Embryonic facial prominence (tissue), 1 donor: ENCODE measurements at regions not wholly inside any gene's neighbourhood (a gene's known extent, or its start where the extent isn't known, plus 50 kb on each side); places are given as distances from the start of the nearest gene placed in this dataset.
"Not testable (repeated sequence)": the region's sequence is repeated elsewhere in the genome, so short reads cannot be mapped to it uniquely, and the experiment has no call there.

ENCODE experiments used
- DNase-seq: peaks from one replicate; pipeline ENCODE4 v3.0.0-alpha.2; 2016; ENCODE audit errors: extremely low spot score

- no peak for DNase-seq
These were observed 1147.3 kb upstream of the GOT2 start for GRCh38 chr16:59881376-59881775.

DNA sequence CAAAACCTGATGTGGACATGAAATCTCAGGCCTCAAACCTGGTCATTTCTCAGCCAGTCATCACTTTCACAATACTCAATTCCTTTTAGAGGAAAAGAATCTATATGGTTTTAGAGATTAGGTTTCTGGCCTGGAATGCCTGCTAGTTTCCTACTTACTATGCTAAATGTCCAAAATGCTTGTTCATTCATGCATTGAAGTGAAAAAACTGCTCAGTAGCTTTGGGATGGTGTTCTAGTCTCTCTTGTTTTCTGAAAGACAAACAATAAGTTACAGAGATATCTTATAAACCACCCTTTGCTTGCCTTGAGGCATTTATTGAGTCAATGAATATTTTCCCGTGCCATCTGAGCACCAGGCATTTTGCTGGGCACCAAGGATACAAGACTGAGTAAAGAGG is 1146.5 kb upstream of the GOT2 start:
- no peak for DNase-seq

GRCh38 chr16:59878999-59879398 is 1144.9 kb upstream of the GOT2 start:
- DNase-seq: no peak

DNA sequence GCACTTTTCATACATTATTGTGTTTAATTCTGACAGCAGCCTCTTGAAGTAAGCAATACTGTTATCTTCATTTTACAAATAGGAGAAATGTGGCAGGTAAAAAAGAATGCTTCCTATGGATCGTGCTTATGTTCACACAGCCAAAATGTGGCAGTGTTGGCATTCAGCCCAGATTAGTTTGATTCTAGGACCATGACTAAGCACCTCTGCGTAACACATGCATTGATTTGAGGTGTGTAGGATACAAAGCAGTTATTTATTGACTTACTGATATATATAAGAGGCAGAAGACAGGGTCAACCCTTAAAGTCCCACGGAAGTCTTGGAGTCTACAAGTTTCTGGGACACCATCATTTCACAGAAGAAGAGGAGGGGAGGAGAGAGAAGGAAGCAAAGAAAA is 1144.4 kb upstream of the GOT2 start:
- no peak for DNase-seq

DNA sequence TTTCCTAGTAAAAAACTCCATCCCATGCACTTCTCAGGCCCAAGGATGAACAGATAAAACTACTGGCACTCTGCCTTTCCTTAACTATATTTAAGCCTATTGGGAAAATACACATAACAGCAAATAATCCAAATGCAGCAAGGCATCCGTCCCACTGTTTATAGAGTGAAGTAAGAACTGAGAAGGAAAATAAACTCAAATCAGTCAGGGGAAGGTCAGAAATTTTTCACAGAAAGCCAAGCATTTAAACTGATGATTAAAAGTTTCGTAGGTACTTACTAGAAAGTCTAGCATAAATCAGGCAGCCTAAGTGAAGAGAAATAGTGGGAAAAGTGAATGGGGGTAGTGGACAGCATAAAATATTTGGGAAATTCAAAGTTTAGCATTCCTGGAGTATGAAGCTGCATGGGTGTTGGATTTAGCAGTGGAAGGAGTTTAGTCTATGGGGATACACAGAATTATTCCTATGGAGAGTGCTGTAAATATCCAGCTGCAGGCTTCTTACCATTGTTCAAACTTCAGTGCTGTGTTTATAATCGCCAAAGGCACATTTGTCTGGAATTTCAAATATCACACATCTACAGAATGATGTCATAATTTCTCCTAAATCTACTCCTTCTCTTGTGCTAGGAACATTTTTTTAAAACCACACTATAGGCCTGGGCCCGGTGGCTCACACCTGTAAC is 1131.0 kb upstream of the GOT2 start:
- no peak for DNase-seq

DNA sequence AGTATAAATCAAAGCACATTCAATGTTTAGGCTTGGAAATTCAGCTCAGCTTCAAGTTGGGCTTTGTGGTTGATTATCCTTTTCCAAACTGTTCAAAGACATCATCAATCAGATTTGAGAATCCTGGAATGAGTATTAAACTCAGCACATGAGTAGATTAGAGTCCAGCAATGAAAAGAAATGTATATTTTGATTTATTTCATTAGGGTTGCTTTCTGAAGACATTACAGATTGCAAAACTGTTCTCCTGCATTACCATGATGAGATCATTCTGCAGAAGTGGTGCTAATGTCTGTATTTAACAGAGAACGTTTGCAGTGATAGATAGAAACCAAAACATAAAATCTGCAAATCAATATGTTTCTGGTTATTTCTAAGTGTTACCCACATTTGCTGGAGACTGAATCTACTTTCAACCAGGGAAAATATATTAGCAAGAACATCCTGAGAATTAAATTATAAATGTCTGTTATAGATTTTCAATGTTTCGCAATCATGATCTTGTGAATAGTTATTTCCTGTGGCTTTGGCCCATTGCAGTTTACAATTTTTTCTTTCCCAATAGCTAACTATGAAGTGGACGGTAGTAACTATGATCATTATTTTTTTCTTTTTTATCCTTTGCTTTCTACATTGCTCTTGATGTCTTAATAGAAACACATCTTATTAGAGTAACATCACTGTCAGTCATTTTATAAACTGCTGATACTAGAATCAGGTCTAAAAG is 1125.7 kb upstream of the GOT2 start:
- no peak for DNase-seq

- no peak for DNase-seq
These were observed 1120.8 kb upstream of the GOT2 start for GRCh38 chr16:59854846-59855439.

DNA sequence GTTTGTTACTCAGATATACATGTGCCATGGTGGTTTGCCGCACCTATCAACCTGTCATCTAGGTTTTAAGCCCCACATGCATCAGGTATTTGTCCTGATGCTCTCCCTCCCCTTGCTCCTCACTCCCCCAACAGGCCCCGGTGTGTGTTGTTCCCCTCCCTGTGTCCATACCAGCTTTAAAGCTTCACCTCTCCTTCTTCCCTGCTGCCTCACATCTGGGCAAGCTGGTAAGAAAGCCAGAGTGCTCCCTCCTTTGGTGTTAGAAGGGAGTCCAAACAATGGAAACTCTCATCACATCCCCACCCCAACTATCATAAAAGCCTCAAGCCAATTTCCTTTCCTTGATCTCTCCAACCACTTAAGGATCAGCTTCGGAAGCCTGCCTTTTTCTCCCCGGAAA is 1115.6 kb upstream of the GOT2 start:
- DNase-seq: no peak

- peak; percentile 31 for DNase-seq
These were observed 1114.2 kb upstream of the GOT2 start for GRCh38 chr16:59848296-59848695.

- no peak for DNase-seq
These were observed 1106.1 kb upstream of the GOT2 start for GRCh38 chr16:59840169-59840568.

DNA sequence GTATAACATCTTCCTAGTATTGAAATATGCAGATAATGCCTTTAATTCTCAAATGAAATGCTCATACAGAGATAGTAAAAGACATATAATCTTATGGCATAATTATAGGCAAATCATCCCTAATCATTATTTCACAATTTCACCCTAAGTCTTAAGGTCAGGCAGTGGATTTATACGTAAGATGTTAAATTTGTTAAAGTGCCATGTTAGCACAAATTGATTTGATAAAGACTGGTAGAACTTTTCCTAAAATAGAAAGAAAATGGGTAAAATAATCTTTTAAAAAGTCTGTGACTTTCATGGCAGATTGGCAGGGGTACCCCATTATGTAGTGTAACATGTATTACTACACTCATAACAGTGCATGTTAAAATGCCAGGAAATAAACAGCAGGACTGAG is 1092.7 kb upstream of the GOT2 start:
- DNase-seq: no peak

- DNase-seq: not testable (repeated sequence)
These were observed 1075.4 kb upstream of the GOT2 start for GRCh38 chr16:59809488-59809887.

- DNase-seq: no peak
These were observed 1049.1 kb upstream of the GOT2 start for GRCh38 chr16:59783191-59783590.

DNA sequence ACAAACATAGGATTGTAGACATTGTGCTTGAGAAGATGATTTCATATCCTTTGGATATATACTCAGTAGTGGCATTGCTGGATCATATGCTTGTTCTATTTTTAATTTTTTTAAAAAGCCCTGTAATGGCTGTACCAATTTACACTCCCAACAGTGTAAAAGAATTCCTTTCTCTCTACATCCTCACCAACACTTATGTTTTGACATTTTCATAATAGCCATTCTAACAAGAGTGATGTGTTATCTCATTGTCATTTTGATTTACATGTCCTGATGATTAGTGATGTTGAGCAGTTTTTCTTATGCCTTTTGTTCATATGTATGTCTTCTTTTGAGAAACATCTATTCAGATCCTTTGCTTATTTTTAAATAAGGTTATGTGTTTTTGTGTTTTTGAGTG is 1039.2 kb upstream of the GOT2 start:
- DNase-seq: no peak

DNA sequence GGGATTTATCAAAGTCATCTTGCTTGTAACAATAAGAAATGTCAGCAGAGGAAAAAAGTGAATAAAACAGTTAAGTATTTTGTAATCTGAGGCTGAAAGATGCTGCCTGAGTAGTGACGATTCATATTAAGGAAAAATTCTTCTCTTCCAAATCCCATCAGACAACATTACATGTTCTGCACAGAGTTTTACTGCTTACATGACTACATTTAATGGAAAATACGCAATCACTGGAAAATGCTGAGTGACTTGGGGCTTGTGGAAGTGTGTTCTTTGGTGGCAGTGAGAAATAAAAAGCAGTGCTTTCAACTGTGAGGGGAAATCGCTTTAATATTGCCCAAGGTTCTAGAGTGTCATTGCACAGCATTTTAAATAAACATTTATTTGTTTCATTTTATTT is 1025.2 kb upstream of the GOT2 start:
- DNase-seq: no peak

- no peak for DNase-seq
These were observed 1024.7 kb upstream of the GOT2 start for GRCh38 chr16:59758848-59759247.

DNA sequence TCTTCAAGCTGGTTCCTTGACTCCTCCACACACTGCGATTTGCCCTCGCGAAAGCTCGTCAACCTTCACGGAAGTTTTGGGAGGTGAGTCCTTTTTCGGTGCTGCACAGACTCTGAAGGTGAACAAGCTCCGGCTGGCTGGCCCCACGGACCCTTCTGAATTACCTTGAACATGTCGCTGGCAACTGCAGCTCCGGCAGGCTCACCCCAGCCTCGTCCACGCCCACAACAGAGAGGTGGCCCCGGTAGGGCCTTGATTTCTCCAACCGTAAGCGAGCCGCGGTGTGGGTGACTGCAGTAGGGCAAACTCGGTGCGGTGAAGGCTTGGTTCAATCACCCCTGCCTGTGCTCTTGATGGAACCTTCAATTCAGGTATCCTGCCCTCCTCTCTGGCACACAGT is 1020.7 kb upstream of the GOT2 start:
- DNase-seq: no peak

DNA sequence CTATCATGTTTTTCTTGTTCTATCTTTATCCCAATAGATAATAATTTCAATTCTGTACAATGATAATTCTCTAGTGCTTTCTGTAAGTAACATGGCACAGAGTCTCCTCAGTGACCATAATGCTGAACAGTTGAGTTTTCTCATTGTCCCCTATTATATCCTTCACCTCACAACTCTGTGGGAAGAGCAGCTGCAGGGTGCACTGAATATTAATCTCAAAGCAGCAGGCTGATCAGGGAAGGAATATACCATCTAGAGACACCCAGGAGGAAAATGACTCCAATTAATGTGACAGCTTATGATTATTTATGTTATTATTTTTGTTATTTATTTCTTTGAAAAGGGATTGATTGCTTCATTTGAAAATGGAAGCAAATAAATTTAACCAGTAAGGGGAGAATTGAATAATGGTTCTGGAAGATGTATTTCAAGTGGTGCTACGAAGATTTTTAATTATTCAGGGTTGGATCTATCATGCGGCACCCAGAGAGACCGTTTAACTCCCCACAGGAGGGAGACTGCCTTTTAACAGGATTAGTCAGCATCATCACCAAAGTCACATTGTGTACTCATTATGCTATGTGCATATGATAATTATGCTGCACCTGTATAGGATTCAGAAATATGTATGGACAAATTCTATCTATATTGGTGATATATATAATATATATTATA is 1015.7 kb upstream of the GOT2 start:
- DNase-seq: no peak

- DNase-seq: no peak
These were observed 1014.4 kb upstream of the GOT2 start for GRCh38 chr16:59748531-59748930.

DNA sequence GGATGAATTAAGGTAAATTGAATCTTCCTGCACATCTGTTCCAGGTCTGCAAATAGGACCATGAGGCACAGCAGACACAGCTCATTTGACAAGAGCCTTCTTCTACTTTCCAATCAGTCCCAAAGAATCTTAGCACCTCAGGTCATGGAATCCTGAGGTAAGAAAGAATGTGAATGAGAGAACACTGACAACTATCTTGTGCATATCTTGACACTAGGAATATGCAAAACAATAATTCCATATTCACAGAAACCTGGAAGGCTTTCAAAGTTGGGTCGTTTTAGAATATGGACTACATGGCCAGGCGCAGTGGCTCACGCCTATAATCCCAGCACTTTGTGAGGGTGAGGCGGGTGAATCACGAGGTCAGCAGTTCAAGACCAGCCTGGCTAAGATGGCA is 1009.4 kb upstream of the GOT2 start:
- DNase-seq: no peak

DNA sequence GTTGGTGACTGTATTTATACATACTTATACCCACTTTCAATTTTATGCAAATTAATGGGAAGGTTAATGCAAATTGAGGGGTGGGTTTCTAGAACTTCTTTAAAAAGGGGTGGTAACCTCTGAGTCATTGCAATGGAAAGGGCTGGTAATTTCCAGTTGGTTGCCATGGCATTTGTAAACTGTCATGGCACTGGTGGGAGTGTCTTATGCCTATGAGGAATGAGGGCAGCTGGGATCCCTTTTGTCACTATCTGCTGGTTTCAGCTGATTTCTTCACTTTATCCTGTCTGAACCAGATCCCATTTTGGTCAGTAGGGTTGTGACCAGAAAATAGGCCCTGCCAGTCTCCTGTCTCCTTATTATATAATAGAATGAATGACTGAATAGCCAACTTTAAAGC is 1006.7 kb upstream of the GOT2 start:
- no peak for DNase-seq

DNA sequence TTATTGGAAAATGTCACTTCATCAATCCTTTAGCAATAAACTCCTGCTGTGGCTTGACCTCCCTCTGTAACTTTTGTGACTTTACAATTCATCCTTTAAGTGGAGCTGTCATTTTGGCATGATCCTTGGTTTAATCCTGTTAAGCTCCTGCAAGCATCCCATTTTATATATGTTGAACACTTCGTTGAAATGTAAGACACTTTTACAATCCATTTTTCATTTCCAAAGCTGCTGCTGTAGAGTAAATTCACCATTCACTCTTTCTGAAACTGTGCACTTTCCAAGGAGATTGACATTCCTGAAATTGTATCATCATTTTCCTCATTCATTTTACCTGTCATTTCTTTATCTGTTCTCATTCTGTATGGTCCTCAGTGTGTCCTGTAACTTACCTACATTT is 1003.2 kb upstream of the GOT2 start:
- DNase-seq: no peak

DNA sequence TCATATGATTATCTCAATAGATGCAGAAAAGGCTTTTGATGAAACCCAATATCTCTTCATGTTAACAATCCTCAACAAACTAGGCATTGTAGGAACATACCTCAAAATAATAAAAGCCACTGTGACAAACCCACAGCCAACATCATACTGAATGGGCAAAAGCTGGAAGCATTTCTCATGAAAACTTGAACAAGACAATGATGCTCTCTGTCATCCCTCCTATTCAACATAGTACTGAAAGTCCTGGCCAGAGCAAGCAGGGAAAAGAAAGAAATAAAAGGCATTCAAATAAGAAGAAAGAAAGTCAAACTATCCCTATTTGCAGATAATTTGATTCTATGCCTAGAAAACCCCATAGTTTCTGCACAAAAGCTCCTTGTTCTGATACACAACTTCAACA is 999.2 kb upstream of the GOT2 start:
- DNase-seq: no peak
